Activated CD4-positive, alpha-beta memory T cell treated with anti-CD3 and anti-CD28 coated beads for 36 hours (primary cell): ENCODE measurements at regions not wholly inside any gene's neighbourhood (a gene's known extent, or its start where the extent isn't known, plus 50 kb on each side); places are given as distances from the start of the nearest gene placed in this dataset.

Experiments
- CTCF ChIA-PET: fragments of 350-600 bp; sonication (Branson Sonifier 250); formaldehyde crosslinking; loops from one replicate; lab custom pipeline; 2021; ENCODE audit warnings: antibody characterized with exemption, inconsistent platforms; lab: Charles Lee
- POLR2A ChIA-PET: fragments of 350-600 bp; sonication (Branson Sonifier 250); formaldehyde crosslinking; loops from one replicate; lab custom pipeline; 2021; ENCODE audit warnings: antibody characterized with exemption; lab: Charles Lee
- DNase-seq: peaks from one replicate; pipeline ENCODE4 v3.0.0-alpha.2; 2020
- H3K27ac Mint-ChIP-seq: one replicate; pipeline ENCODE4 v1.8.0; 2021; ENCODE audit warnings: mixed read lengths
- H3K27me3 Mint-ChIP-seq: one replicate; pipeline ENCODE4 v1.8.0; 2021; ENCODE audit warnings: mixed read lengths
- H3K36me3 Mint-ChIP-seq: one replicate; pipeline ENCODE4 v1.8.0; 2021; ENCODE audit warnings: mixed read lengths
- H3K4me1 Mint-ChIP-seq: one replicate; pipeline ENCODE4 v1.8.0; 2021; ENCODE audit warnings: low read depth, mixed read lengths
- H3K4me3 Mint-ChIP-seq: one replicate; pipeline ENCODE4 v1.8.0; 2021; ENCODE audit warnings: mild to moderate bottlenecking, mixed read lengths
- H3K9me3 Mint-ChIP-seq: one replicate; pipeline ENCODE4 v1.8.0; 2021; ENCODE audit warnings: mixed read lengths
- intact Hi-C: fragments of 100-400 bp; cut with micrococcal nuclease; formaldehyde crosslinking; loops from one replicate; pipeline ENCODE4 v1.15.1; 2023

GRCh38 chr6:125533710-125534397, 215.6 kb upstream of the HEY2 start:
- intact Hi-C loops = no loop called here
- no peaks in the 10 kb centered on the region for H3K4me1 Mint-ChIP-seq
- CTCF ChIA-PET = no interaction called here
- H3K27ac Mint-ChIP-seq = no peak overlapping the region
- H3K27me3 Mint-ChIP-seq = peaks cover 51% of the 10 kb centered on the region
- H3K9me3 Mint-ChIP-seq = no peaks in the 10 kb centered on the region
- H3K4me3 Mint-ChIP-seq = no peak overlapping the region
- POLR2A ChIA-PET = no interaction called here
- DNase-seq = no peak
- H3K36me3 Mint-ChIP-seq = no peaks in the 10 kb centered on the region

GRCh38 chr6:125534430-125535263, 214.8 kb upstream of the HEY2 start:
- no peaks in the 10 kb centered on the region for H3K36me3 Mint-ChIP-seq
- ChIA-PET CTCF (no interaction called here), POLR2A (no interaction called here)
- H3K4me1 Mint-ChIP-seq = no peaks in the 10 kb centered on the region
- H3K9me3 Mint-ChIP-seq = no peaks in the 10 kb centered on the region
- H3K27ac Mint-ChIP-seq = no peak overlapping the region
- intact Hi-C loops = no loop called here
- peaks cover 45% of the 10 kb centered on the region for H3K27me3 Mint-ChIP-seq
- H3K4me3 Mint-ChIP-seq = no peak overlapping the region
- DNase-seq = no peak

GRCh38 chr6:125537090-125537489, 212.3 kb upstream of the HEY2 start:
- Mint-ChIP-seq H3K4me3 (no peak overlapping the region), H3K4me1 (no peaks in the 10 kb centered on the region), H3K36me3 (no peaks in the 10 kb centered on the region), H3K9me3 (no peaks in the 10 kb centered on the region), H3K27ac (no peak overlapping the region), H3K27me3 (peaks cover 39% of the 10 kb centered on the region)
- DNase-seq = no peak
- intact Hi-C loops = no loop called here
- ChIA-PET POLR2A (no interaction called here), CTCF (no interaction called here)

- Mint-ChIP-seq H3K36me3 (no peaks in the 10 kb centered on the region), H3K4me3 (no peak overlapping the region), H3K4me1 (no peaks in the 10 kb centered on the region), H3K9me3 (no peaks in the 10 kb centered on the region), H3K27me3 (peaks cover 23% of the 10 kb centered on the region), H3K27ac (no peak overlapping the region)
- DNase-seq = no peak
- CTCF ChIA-PET = interaction anchor here (0.6 kb wide), 1 partner anchor 37 kb away, joined by 4 read pairs; no protein-coding TSS in a partner anchor
- intact Hi-C loops = no loop called here
- POLR2A ChIA-PET = no interaction called here
These were observed 209.5 kb upstream of the HEY2 start for GRCh38 chr6:125539892-125540291.

- ChIA-PET POLR2A (no interaction called here), CTCF (no interaction called here)
- Mint-ChIP-seq H3K4me1 (no peaks in the 10 kb centered on the region), H3K4me3 (no peak overlapping the region), H3K36me3 (no peaks in the 10 kb centered on the region), H3K9me3 (no peaks in the 10 kb centered on the region), H3K27ac (no peak overlapping the region), H3K27me3 (no peaks in the 10 kb centered on the region)
- DNase-seq = no peak
- intact Hi-C loops = no loop called here
These were observed 204.6 kb upstream of the HEY2 start for GRCh38 chr6:125544819-125545218.

GRCh38 chr6:125546841-125547251, 202.6 kb upstream of the HEY2 start:
- Mint-ChIP-seq H3K4me1 (no peaks in the 10 kb centered on the region), H3K27ac (no peak overlapping the region), H3K9me3 (no peaks in the 10 kb centered on the region), H3K36me3 (no peaks in the 10 kb centered on the region), H3K27me3 (no peaks in the 10 kb centered on the region), H3K4me3 (no peak overlapping the region)
- ChIA-PET POLR2A (no interaction called here), CTCF (no interaction called here)
- DNase-seq = no peak
- intact Hi-C loops = no loop called here

- CTCF ChIA-PET = no interaction called here
- H3K36me3 Mint-ChIP-seq = no peaks in the 10 kb centered on the region
- no peak overlapping the region for H3K4me3 Mint-ChIP-seq
- POLR2A ChIA-PET = no interaction called here
- H3K9me3 Mint-ChIP-seq = no peaks in the 10 kb centered on the region
- no peak overlapping the region for H3K27ac Mint-ChIP-seq
- no peak for DNase-seq
- no peaks in the 10 kb centered on the region for H3K4me1 Mint-ChIP-seq
- intact Hi-C loops = no loop called here
- H3K27me3 Mint-ChIP-seq = no peaks in the 10 kb centered on the region
These were observed 202.1 kb upstream of the HEY2 start for GRCh38 chr6:125547381-125547780.

- Mint-ChIP-seq H3K4me1 (no peaks in the 10 kb centered on the region), H3K36me3 (no peaks in the 10 kb centered on the region), H3K27ac (no peak overlapping the region), H3K9me3 (no peaks in the 10 kb centered on the region), H3K27me3 (no peaks in the 10 kb centered on the region), H3K4me3 (no peak overlapping the region)
- ChIA-PET CTCF (no interaction called here), POLR2A (no interaction called here)
- no peak for DNase-seq
- intact Hi-C loops = no loop called here
These were observed 200.1 kb upstream of the HEY2 start for GRCh38 chr6:125549202-125549884.

- intact Hi-C loops = no loop called here
- Mint-ChIP-seq H3K4me3 (no peak overlapping the region), H3K9me3 (no peaks in the 10 kb centered on the region), H3K27ac (no peak overlapping the region), H3K27me3 (no peaks in the 10 kb centered on the region), H3K36me3 (no peaks in the 10 kb centered on the region), H3K4me1 (no peaks in the 10 kb centered on the region)
- ChIA-PET POLR2A (no interaction called here), CTCF (no interaction called here)
- DNase-seq = no peak
These were observed 198.5 kb upstream of the HEY2 start for GRCh38 chr6:125550892-125551291.

GRCh38 chr6:125552819-125553218, 196.6 kb upstream of the HEY2 start:
- Mint-ChIP-seq H3K27ac (no peak overlapping the region), H3K4me3 (no peak overlapping the region), H3K9me3 (no peaks in the 10 kb centered on the region), H3K27me3 (no peaks in the 10 kb centered on the region), H3K36me3 (no peaks in the 10 kb centered on the region), H3K4me1 (no peaks in the 10 kb centered on the region)
- ChIA-PET POLR2A (no interaction called here), CTCF (no interaction called here)
- intact Hi-C loops = no loop called here
- DNase-seq = no peak

GRCh38 chr6:125554456-125554855, 195.0 kb upstream of the HEY2 start:
- CTCF ChIA-PET = no interaction called here
- Mint-ChIP-seq H3K27ac (no peak overlapping the region), H3K4me3 (no peak overlapping the region), H3K27me3 (no peaks in the 10 kb centered on the region), H3K9me3 (no peaks in the 10 kb centered on the region), H3K36me3 (no peaks in the 10 kb centered on the region), H3K4me1 (no peaks in the 10 kb centered on the region)
- DNase-seq = no peak
- intact Hi-C loops = no loop called here
- POLR2A ChIA-PET = no interaction called here

GRCh38 chr6:125558241-125558843, 191.1 kb upstream of the HEY2 start:
- no peaks in the 10 kb centered on the region for H3K9me3 Mint-ChIP-seq
- intact Hi-C loops = no loop called here
- DNase-seq = no peak
- no peak overlapping the region for H3K4me3 Mint-ChIP-seq
- ChIA-PET POLR2A (no interaction called here), CTCF (interaction anchor here (0.6 kb wide), 1 partner anchor 505 kb away, joined by 3 read pairs; no protein-coding TSS in a partner anchor)
- H3K27me3 Mint-ChIP-seq = peaks cover under 1% of the 10 kb centered on the region
- no peaks in the 10 kb centered on the region for H3K36me3 Mint-ChIP-seq
- H3K4me1 Mint-ChIP-seq = no peaks in the 10 kb centered on the region
- no peak overlapping the region for H3K27ac Mint-ChIP-seq
